HEK293 (cell line): ENCODE measurements at regions not wholly inside any gene's neighbourhood (a gene's known extent, or its start where the extent isn't known, plus 50 kb on each side); places are given as distances from the start of the nearest gene placed in this dataset.

Source experiments
- CTCF ChIA-PET: fragments of 350-600 bp; formaldehyde crosslinking; extraction: SDS; loops from one replicate; lab custom pipeline; 2021; ENCODE audit warnings: antibody characterized with exemption; lab: Yijun Ruan, JAX
- POLR2A ChIA-PET: fragments of 300-600 bp; formaldehyde crosslinking; extraction: SDS; loops from one replicate; lab custom pipeline; 2020; ENCODE audit warnings: antibody characterized with exemption, inconsistent platforms; lab: Yijun Ruan, JAX
- H3K27ac ChIP-seq: fragments of 200-500 bp; sonication (Bioruptor generic); 2 replicates; pipeline ENCODE4 v1.5.1; 2014; ENCODE audit warnings: low read depth, low read length, control low read depth, inconsistent platforms; ENCODE audit errors: extremely low read depth
- H3K36me3 ChIP-seq, 2 experiments: fragments of 200-500 bp in 1 of 2; sonication (Bioruptor generic) in 1 of 2; 1 replicate in 1 of 2; 2 replicates in 1 of 2; pipeline ENCODE4 v1.5.1; 2014 to 2017; ENCODE audit warnings: inconsistent platforms in 2 of 2, low read length in 2 of 2; ENCODE audit not compliant: control insufficient read depth in 2 of 2, insufficient read depth in 1 of 2
- H3K4me1 ChIP-seq: fragments of 200-500 bp; sonication (Bioruptor generic); 2 replicates; pipeline ENCODE4 v1.5.1; 2014; ENCODE audit warnings: mild to moderate bottlenecking, low read length, inconsistent platforms; ENCODE audit not compliant: control insufficient read depth, insufficient read depth
- H3K4me3 ChIP-seq: 2 replicates; pipeline ENCODE4 v1.5.1; 2011; ENCODE audit warnings: low read depth, mild to moderate bottlenecking, control low read depth, low read length, moderate library complexity
- H3K9me3 ChIP-seq: fragments of 200-500 bp; sonication (Bioruptor generic); 2 replicates; pipeline ENCODE4 v1.5.1; 2014; ENCODE audit warnings: low read depth, low read length, inconsistent platforms; ENCODE audit not compliant: control insufficient read depth, insufficient read depth
- GFI1B ChIP-seq: fragments of 450-650 bp; formaldehyde crosslinking; IDR thresholded peaks from 2 replicates; pipeline ENCODE4 v1.5.1; 2016; ENCODE audit warnings: missing biosample characterization, missing genetic modification characterization
- OVOL3 ChIP-seq: fragments of 450-650 bp; formaldehyde crosslinking; IDR thresholded peaks from 2 replicates; pipeline ENCODE4 v1.5.1; 2016; ENCODE audit warnings: missing biosample characterization, missing genetic modification characterization
- ZBTB1 ChIP-seq: fragments of 450-650 bp; formaldehyde crosslinking; IDR thresholded peaks from 2 replicates; pipeline ENCODE4 v1.5.1; 2016; ENCODE audit warnings: missing biosample characterization, missing genetic modification characterization
- ZBTB7A ChIP-seq: fragments of 450-650 bp; formaldehyde crosslinking; IDR thresholded peaks from 2 replicates; pipeline ENCODE4 v1.5.1; 2016; ENCODE audit warnings: low read depth, missing biosample characterization, missing genetic modification characterization
- ZNF138 ChIP-seq: fragments of 450-650 bp; formaldehyde crosslinking; IDR thresholded peaks from 2 replicates; pipeline ENCODE4 v1.5.1; 2016; ENCODE audit warnings: missing biosample characterization, missing genetic modification characterization, borderline replicate concordance
- ZNF174 ChIP-seq: fragments of 450-650 bp; formaldehyde crosslinking; IDR thresholded peaks from 2 replicates; pipeline ENCODE4 v1.5.0; 2017; ENCODE audit warnings: missing biosample characterization, mild to moderate bottlenecking, missing genetic modification characterization
- ZNF248 ChIP-seq: fragments of 450-650 bp; formaldehyde crosslinking; IDR thresholded peaks from 2 replicates; pipeline ENCODE4 v1.5.1; 2017; ENCODE audit warnings: missing biosample characterization, missing genetic modification characterization
- ZNF324 ChIP-seq: fragments of 450-650 bp; formaldehyde crosslinking; IDR thresholded peaks from 2 replicates; pipeline ENCODE4 v1.5.1; 2016; ENCODE audit warnings: missing biosample characterization, missing genetic modification characterization
- ZNF341 ChIP-seq: fragments of 450-650 bp; formaldehyde crosslinking; IDR thresholded peaks from 2 replicates; pipeline ENCODE4; 2016; ENCODE audit warnings: low read depth, missing biosample characterization, missing genetic modification characterization
- ZNF423 ChIP-seq: fragments of 450-650 bp; formaldehyde crosslinking; IDR thresholded peaks from 2 replicates; pipeline ENCODE4 v1.5.1; 2016; ENCODE audit warnings: missing biosample characterization, missing genetic modification characterization
- ZNF48 ChIP-seq: fragments of 450-650 bp; formaldehyde crosslinking; IDR thresholded peaks from 2 replicates; pipeline ENCODE4 v1.5.1; 2016; ENCODE audit warnings: missing biosample characterization, missing genetic modification characterization
- ZNF501 ChIP-seq: fragments of 450-650 bp; formaldehyde crosslinking; IDR thresholded peaks from 2 replicates; pipeline ENCODE4 v1.5.1; 2016; ENCODE audit warnings: missing biosample characterization, missing genetic modification characterization
- ZNF555 ChIP-seq: fragments of 450-650 bp; formaldehyde crosslinking; conservative IDR thresholded peaks from 2 replicates; pipeline ENCODE4 v1.5.1; 2017; ENCODE audit warnings: missing biosample characterization, mild to moderate bottlenecking, missing genetic modification characterization, inconsistent platforms
- ZNF610 ChIP-seq: fragments of 450-650 bp; formaldehyde crosslinking; IDR thresholded peaks from 2 replicates; pipeline ENCODE4 v1.5.1; 2016; ENCODE audit warnings: missing biosample characterization, missing genetic modification characterization, borderline replicate concordance
- ZNF670 ChIP-seq: fragments of 450-650 bp; formaldehyde crosslinking; IDR thresholded peaks from 2 replicates; pipeline ENCODE4 v1.5.1; 2016; ENCODE audit warnings: missing biosample characterization, missing genetic modification characterization, low read depth
- ZNF76 ChIP-seq: fragments of 450-650 bp; formaldehyde crosslinking; IDR thresholded peaks from 2 replicates; pipeline ENCODE4; 2016; ENCODE audit warnings: low read depth, missing biosample characterization, missing genetic modification characterization, borderline replicate concordance
- ZSCAN16 ChIP-seq: fragments of 450-650 bp; formaldehyde crosslinking; IDR thresholded peaks from 2 replicates; pipeline ENCODE4 v1.5.1; 2016; ENCODE audit warnings: missing biosample characterization, missing genetic modification characterization
- TF ChIP-seq, protein P1 (sequence below): fragments of 450-650 bp; formaldehyde crosslinking; IDR thresholded peaks from 2 replicates; pipeline ENCODE4 v1.5.1; 2017; ENCODE audit warnings: missing biosample characterization, mild to moderate bottlenecking, missing genetic modification characterization, moderate library complexity

DNA sequence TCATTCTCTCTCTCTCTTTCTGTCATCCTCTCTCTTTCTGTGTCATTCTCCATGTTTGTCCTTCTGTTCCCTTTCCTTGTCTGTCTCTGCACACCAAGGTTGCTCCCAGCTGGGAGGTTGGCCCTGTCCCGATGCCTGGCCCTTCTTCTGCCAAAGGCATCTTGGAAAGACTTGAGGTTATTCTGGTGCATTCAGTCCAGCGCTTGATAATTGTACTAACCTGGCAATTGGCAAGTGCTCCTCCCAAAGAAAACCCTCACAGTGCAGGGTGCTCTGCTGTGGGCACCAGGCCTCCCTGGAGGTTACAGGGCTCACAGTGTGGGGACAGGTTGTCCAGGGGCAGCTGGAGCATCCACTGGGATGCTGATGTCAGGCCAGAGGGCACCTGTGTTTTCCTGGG lies 95.4 kb downstream of the GLI2 start:
- CTCF ChIA-PET = no interaction called here
- TF ChIP-seq ZNF48 (tag by site-specific recombination) (no peak), ZBTB1 (tag by site-specific recombination) (no peak), GFI1B (tag by site-specific recombination) (no peak), ZNF76 (tag by site-specific recombination) (no peak), ZNF670 (no peak), ZBTB7A (tag by site-specific recombination) (no peak), ZNF610 (tag by site-specific recombination) (no peak), ZNF248 (tag by site-specific recombination) (no peak), ZNF174 (tag by site-specific recombination) (no peak)

DNA sequence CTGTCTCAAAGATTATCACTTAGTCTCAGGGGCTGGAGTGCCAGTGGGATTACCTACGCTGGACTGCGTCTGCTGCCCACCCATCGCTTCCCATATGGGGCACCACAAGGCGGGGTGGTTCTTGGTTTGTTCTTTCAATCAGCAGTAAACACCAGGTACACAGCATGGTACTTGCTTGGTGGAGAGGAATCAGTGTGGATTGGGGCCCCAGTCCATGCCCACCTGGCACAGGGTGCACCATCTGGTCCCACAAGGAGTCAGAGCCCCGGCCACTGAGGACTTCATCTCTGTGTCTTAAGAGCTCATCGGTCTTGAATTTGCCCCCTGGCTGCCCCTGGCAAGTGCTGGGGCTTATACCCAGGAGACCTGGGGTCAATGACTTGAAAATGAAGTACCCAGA lies 96.2 kb downstream of the GLI2 start:
- Histone ChIP-seq H3K4me3 (no peak overlapping the region), H3K27ac (no peak overlapping the region), H3K36me3 (no peaks in the 10 kb centered on the region), H3K4me1 (no peaks in the 10 kb centered on the region), H3K9me3 (no peaks in the 10 kb centered on the region)
- ChIA-PET POLR2A (no interaction called here), CTCF (no interaction called here)
- TF ChIP-seq OVOL3 = no peak
- TF ChIP-seq ZNF324 = no peak
- TF ChIP-seq ZNF341 (tag by site-specific recombination) = no peak
- TF ChIP-seq ZNF138 (tag by site-specific recombination) = no peak
- no peak for TF ChIP-seq ZNF555 (tag by site-specific recombination)
- TF ChIP-seq ZNF501 (tag by site-specific recombination) = no peak
- TF ChIP-seq, protein P1, sequence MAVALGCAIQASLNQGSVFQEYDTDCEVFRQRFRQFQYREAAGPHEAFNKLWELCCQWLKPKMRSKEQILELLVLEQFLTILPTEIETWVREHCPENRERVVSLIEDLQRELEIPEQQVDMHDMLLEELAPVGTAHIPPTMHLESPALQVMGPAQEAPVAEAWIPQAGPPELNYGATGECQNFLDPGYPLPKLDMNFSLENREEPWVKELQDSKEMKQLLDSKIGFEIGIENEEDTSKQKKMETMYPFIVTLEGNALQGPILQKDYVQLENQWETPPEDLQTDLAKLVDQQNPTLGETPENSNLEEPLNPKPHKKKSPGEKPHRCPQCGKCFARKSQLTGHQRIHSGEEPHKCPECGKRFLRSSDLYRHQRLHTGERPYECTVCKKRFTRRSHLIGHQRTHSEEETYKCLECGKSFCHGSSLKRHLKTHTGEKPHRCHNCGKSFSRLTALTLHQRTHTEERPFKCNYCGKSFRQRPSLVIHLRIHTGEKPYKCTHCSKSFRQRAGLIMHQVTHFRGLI = no peak
- no peak for TF ChIP-seq ZNF423 (tag by site-specific recombination)
- TF ChIP-seq ZNF670 = no peak

More for the DNA sequence above, 95.4 kb downstream of the GLI2 start:
- POLR2A ChIA-PET = no interaction called here
- no peaks in the 10 kb centered on the region for H3K4me1 ChIP-seq
- H3K9me3 ChIP-seq = no peaks in the 10 kb centered on the region
- no peak overlapping the region for H3K4me3 ChIP-seq
- H3K27ac ChIP-seq = no peak overlapping the region
- H3K36me3 ChIP-seq = no peaks in the 10 kb centered on the region

DNA sequence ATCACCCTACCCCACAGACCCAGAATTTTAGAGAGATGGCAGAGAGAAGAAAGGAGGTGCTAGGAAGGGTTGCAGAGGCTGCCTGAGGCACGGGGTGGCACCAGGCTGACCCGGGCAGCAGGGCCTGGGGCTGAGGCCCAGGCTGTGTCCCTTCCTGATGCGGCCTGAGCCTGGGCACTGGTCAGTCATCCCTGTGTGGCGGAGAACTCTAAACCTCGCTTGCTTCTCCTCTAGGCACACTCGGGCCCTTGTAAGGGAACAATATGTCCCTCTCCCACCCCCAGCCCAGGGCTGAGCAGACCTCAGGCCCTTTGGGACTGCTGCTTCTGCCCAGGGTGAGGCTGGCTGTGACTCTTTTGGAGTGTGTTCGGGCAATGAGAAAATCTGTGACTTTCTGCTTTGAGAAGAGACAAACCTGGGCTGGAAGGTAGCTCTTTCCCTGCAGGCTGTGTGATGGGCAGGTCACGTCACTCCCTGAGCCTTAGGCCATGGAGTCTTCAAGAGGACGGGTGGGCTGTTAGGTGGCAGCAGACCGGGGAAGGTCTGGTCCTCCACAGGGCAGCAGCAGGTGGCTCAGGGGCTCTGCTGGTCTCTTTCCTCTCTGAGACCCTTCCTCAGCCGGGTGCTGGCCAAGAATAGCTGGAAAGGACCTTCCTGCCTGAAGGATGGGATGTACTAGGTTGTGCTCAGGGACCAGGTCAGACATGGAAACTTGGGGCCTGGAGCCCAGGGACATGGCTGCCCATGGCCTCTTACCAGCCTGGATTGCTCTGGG lies 96.8 kb downstream of the GLI2 start:
- CTCF ChIA-PET = interaction anchor here (0.6 to 0.7 kb wide), 2 partner anchors 26 to 162 kb away, joined by 3 read pairs; no protein-coding TSS in a partner anchor

More for the DNA sequence above, 96.8 kb downstream of the GLI2 start:
- Histone ChIP-seq H3K27ac (no peak overlapping the region), H3K4me1 (no peaks in the 10 kb centered on the region), H3K4me3 (no peak overlapping the region), H3K36me3 (no peaks in the 10 kb centered on the region), H3K9me3 (no peaks in the 10 kb centered on the region)
- POLR2A ChIA-PET = no interaction called here
- TF ChIP-seq ZNF76 (tag by site-specific recombination) = no peak
- TF ChIP-seq ZSCAN16 = no peak
